H1 (cell line): ENCODE measurements at regions not wholly inside any gene's neighbourhood (a gene's known extent, or its start where the extent isn't known, plus 50 kb on each side); places are given as distances from the start of the nearest gene placed in this dataset.

Source experiments
- CTCF ChIA-PET: fragments of 300-600 bp; sonication (Branson Sonifier 250); formaldehyde crosslinking; loops from one replicate; lab custom pipeline; 2021; ENCODE audit not compliant: partially characterized antibody; lab: Charles Lee
- POLR2A ChIA-PET: fragments of 300-600 bp; sonication (Branson Sonifier 250); formaldehyde crosslinking; loops from one replicate; lab custom pipeline; 2021; ENCODE audit warnings: inconsistent platforms; ENCODE audit not compliant: partially characterized antibody; lab: Charles Lee
- DNase-seq, 2 experiments: peaks; one replicate each; pipeline versions ENCODE4 v3.0.0 to v3.0.0-alpha.2; 2010 to 2022; ENCODE audit warnings: low spot score in 2 of 2, low read depth in 1 of 2, mixed read lengths in 1 of 2
- FAIRE-seq: peaks from 2 replicates; lab custom pipeline; 2011; peaks lifted over from hg19 to GRCh38; lab: Jason Lieb, UNC
- H2AFZ ChIP-seq: 2 replicates; pipeline ENCODE4 v1.8.1; 2012; ENCODE audit warnings: low read length, inconsistent platforms
- H2AK5ac ChIP-seq: 2 replicates; pipeline ENCODE4 v1.6.1; 2013; ENCODE audit warnings: low read depth, low read length
- H2BK120ac ChIP-seq: replicated peaks from 2 replicates; pipeline ENCODE3; 2013; ENCODE audit warnings: low read depth, low read length, inconsistent platforms
- H2BK12ac ChIP-seq: 2 replicates; pipeline ENCODE4 v1.6.1; 2013; ENCODE audit warnings: low read depth, low read length
- H2BK15ac ChIP-seq: 2 replicates; pipeline ENCODE4 v1.6.1; 2013; ENCODE audit warnings: low read length
- H2BK20ac ChIP-seq: 2 replicates; pipeline ENCODE4 v1.6.1; 2013; ENCODE audit warnings: low read length
- H2BK5ac ChIP-seq: 2 replicates; pipeline ENCODE4 v1.6.1; 2013; ENCODE audit warnings: low read depth, low read length
- H3K14ac ChIP-seq: 2 replicates; pipeline ENCODE4 v1.6.1; 2013; ENCODE audit warnings: inconsistent platforms; ENCODE audit not compliant: insufficient read length
- H3K18ac ChIP-seq: 2 replicates; pipeline ENCODE4 v1.6.1; 2013; ENCODE audit warnings: low read length; ENCODE audit errors: extremely low read depth
- H3K23ac ChIP-seq: 2 replicates; pipeline ENCODE4 v1.6.1; 2013; ENCODE audit warnings: inconsistent platforms; ENCODE audit not compliant: insufficient read length
- H3K23me2 ChIP-seq: 2 replicates; pipeline ENCODE4 v1.6.1; 2013; ENCODE audit warnings: low read depth, low read length
- H3K27ac ChIP-seq: 2 replicates; pipeline ENCODE4 v1.6.1; 2011; ENCODE audit warnings: low read depth, low read length, inconsistent platforms
- H3K27me3 ChIP-seq, 4 experiments: replicated peaks in 1 of 4; 1 replicate in 1 of 4; 2 replicates in 3 of 4; pipeline versions ENCODE4 v1.6.1 to v1.8.1; 2011 to 2013; ENCODE audit warnings: low read length in 3 of 4, mild to moderate bottlenecking in 3 of 4, inconsistent platforms in 2 of 4, mixed read lengths in 2 of 4, moderate library complexity in 1 of 4; ENCODE audit not compliant: control insufficient read depth in 3 of 4, insufficient read depth in 3 of 4; ENCODE audit errors: extremely low read depth in 1 of 4
- H3K36me3 ChIP-seq, 4 experiments: 2 replicates each; pipeline versions ENCODE4 v1.6.1 to v1.8.1; 2011 to 2013; ENCODE audit warnings: mild to moderate bottlenecking in 4 of 4, low read length in 3 of 4, moderate library complexity in 2 of 4, control low read depth in 1 of 4, inconsistent platforms in 1 of 4; ENCODE audit not compliant: insufficient read depth in 4 of 4, control insufficient read depth in 2 of 4
- H3K4ac ChIP-seq: replicated peaks from 2 replicates; pipeline ENCODE3; 2013; ENCODE audit warnings: low read length, low read depth, mixed read lengths, inconsistent platforms; ENCODE audit not compliant: insufficient read length
- H3K4me1 ChIP-seq, 4 experiments: replicated peaks in 1 of 4; 1 replicate in 1 of 4; 2 replicates in 3 of 4; pipeline versions ENCODE4 v1.6.1 to v1.8.1; 2011 to 2013; ENCODE audit warnings: low read length in 3 of 4, inconsistent platforms in 2 of 4, mixed read lengths in 1 of 4; ENCODE audit not compliant: insufficient read depth in 4 of 4, control insufficient read depth in 3 of 4
- H3K4me2 ChIP-seq, 2 experiments: 2 replicates each; pipeline versions ENCODE4 v1.6.1 to v1.8.1; 2011 to 2013; ENCODE audit warnings: low read depth in 2 of 2, low read length in 2 of 2, control low read depth in 1 of 2, inconsistent platforms in 1 of 2, mild to moderate bottlenecking in 1 of 2; ENCODE audit not compliant: insufficient read depth in 1 of 2
- H3K4me3 ChIP-seq, 4 experiments: fragments of 200-600, 300-600 bp in 1 of 4; sonication (generic), shearing (Covaris generic), sonication (Bioruptor Twin) in 1 of 4; 2 replicates each; pipeline versions ENCODE4 v1.5.1 to v1.8.1; 2011 to 2016; ENCODE audit warnings: low read length in 4 of 4, low read depth in 3 of 4, control low read depth in 2 of 4, inconsistent platforms in 2 of 4, mild to moderate bottlenecking in 2 of 4, mixed read lengths in 1 of 4, moderate library complexity in 1 of 4; ENCODE audit not compliant: insufficient read depth in 2 of 4; ENCODE audit errors: extremely low read depth in 1 of 4
- H3K56ac ChIP-seq: replicated peaks from 2 replicates; pipeline ENCODE3; 2013; ENCODE audit warnings: low read depth, mild to moderate bottlenecking, mixed read lengths, low read length, inconsistent platforms; ENCODE audit not compliant: insufficient read length
- H3K79me1 ChIP-seq: 2 replicates; pipeline ENCODE4 v1.6.1; 2013; ENCODE audit warnings: low read depth, low read length, control low read depth
- H3K79me2 ChIP-seq, 2 experiments: 2 replicates each; pipeline versions ENCODE4 v1.6.1 to v1.8.1; 2012 to 2013; ENCODE audit warnings: low read length in 2 of 2, mild to moderate bottlenecking in 2 of 2, inconsistent platforms in 1 of 2; ENCODE audit not compliant: insufficient read depth in 2 of 2, control insufficient read depth in 1 of 2
- H3K9ac ChIP-seq, 4 experiments: replicated peaks in 1 of 4; 1 replicate in 1 of 4; 2 replicates in 3 of 4; pipeline versions ENCODE4 v1.6.1 to v1.8.1; 2011 to 2013; ENCODE audit warnings: low read depth in 3 of 4, low read length in 3 of 4, control low read depth in 2 of 4, mild to moderate bottlenecking in 2 of 4, moderate library complexity in 2 of 4, inconsistent platforms in 1 of 4; ENCODE audit errors: extremely low read depth in 1 of 4
- H3K9me3 ChIP-seq, 2 experiments: 2 replicates each; pipeline versions ENCODE4 v1.6.1 to v1.8.1; 2012 to 2013; ENCODE audit warnings: mild to moderate bottlenecking in 2 of 2, moderate library complexity in 2 of 2, control low read depth in 1 of 2, inconsistent platforms in 1 of 2, low read depth in 1 of 2, low read length in 1 of 2, mixed read lengths in 1 of 2; ENCODE audit not compliant: insufficient read depth in 2 of 2
- H4K20me1 ChIP-seq, 2 experiments: replicated peaks in 1 of 2; 2 replicates each; pipeline versions ENCODE3 to v1.8.1; 2011 to 2013; ENCODE audit warnings: inconsistent platforms in 2 of 2, low read length in 2 of 2, mild to moderate bottlenecking in 1 of 2; ENCODE audit not compliant: insufficient read depth in 2 of 2, control insufficient read depth in 1 of 2
- H4K5ac ChIP-seq: 2 replicates; pipeline ENCODE4 v1.6.1; 2013; ENCODE audit warnings: low read length, low read depth, mixed read lengths, inconsistent platforms; ENCODE audit not compliant: insufficient read length
- H4K8ac ChIP-seq: 2 replicates; pipeline ENCODE4 v1.8.0; 2013; ENCODE audit warnings: mild to moderate bottlenecking, moderate library complexity, low read length, inconsistent platforms; ENCODE audit not compliant: insufficient read depth; ENCODE audit errors: extremely low read depth
- H4K91ac ChIP-seq: replicated peaks from 2 replicates; pipeline ENCODE3; 2013; ENCODE audit warnings: low read length, mixed read lengths, inconsistent platforms; ENCODE audit not compliant: insufficient read length
- EP300 ChIP-seq, 2 experiments: IDR thresholded peaks; 1 replicate in 1 of 2; 2 replicates in 1 of 2; pipeline ENCODE4 v1.6.1; 2011 to 2012; ENCODE audit warnings: low read depth in 2 of 2, low read length in 2 of 2, mild to moderate bottlenecking in 2 of 2, borderline replicate concordance in 1 of 2, inconsistent platforms in 1 of 2, moderate library complexity in 1 of 2
- HDAC6 ChIP-seq: IDR thresholded peaks from one replicate; pipeline ENCODE4 v1.7.1; 2012; ENCODE audit warnings: low read depth, mild to moderate bottlenecking, inconsistent platforms, low read length, moderate library complexity
- KDM1A ChIP-seq: fragments of 200-600, 300-600 bp; sonication (generic); IDR thresholded peaks from 2 replicates; pipeline ENCODE4 v1.7.1; 2016; ENCODE audit warnings: mild to moderate bottlenecking, low read length, borderline replicate concordance
- MAFK ChIP-seq: IDR thresholded peaks from 2 replicates; pipeline ENCODE4 v1.6.1; 2012; ENCODE audit warnings: low read depth, mild to moderate bottlenecking, improper control_type of control experiment, low read length
- NANOG ChIP-seq: IDR thresholded peaks from 2 replicates; pipeline ENCODE4 v1.6.1; 2011; ENCODE audit warnings: low read length, low read depth, mild to moderate bottlenecking, inconsistent platforms; ENCODE audit not compliant: insufficient read depth, poor library complexity, severe bottlenecking
- PHF8 ChIP-seq: fragments of 200-600 bp; sonication (generic); conservative IDR thresholded peaks from 2 replicates; pipeline ENCODE4 v1.7.1; 2012; ENCODE audit warnings: low read depth, mild to moderate bottlenecking, inconsistent platforms, low read length, moderate library complexity
- POLR2AphosphoS5 ChIP-seq: IDR thresholded peaks from 2 replicates; pipeline ENCODE4 v1.6.1; 2011; ENCODE audit warnings: low read depth, low read length
- RBBP5 ChIP-seq: IDR thresholded peaks from 2 replicates; pipeline ENCODE4 v1.7.1; 2012; ENCODE audit warnings: low read depth, mild to moderate bottlenecking, inconsistent platforms, low read length, moderate library complexity, borderline replicate concordance
- RXRA ChIP-seq: IDR thresholded peaks from 2 replicates; pipeline ENCODE4 v1.6.1; 2011; ENCODE audit warnings: low read depth, mild to moderate bottlenecking, low read length, moderate library complexity; ENCODE audit not compliant: insufficient read depth
- SIN3A ChIP-seq, 2 experiments: IDR thresholded peaks in 1 of 2; conservative IDR thresholded peaks in 1 of 2; 2 replicates each; pipeline ENCODE4 v1.6.1; 2011 to 2012; ENCODE audit warnings: low read length in 2 of 2, improper control_type of control experiment in 1 of 2, low read depth in 1 of 2, mild to moderate bottlenecking in 1 of 2
- SIX5 ChIP-seq: IDR thresholded peaks from 2 replicates; pipeline ENCODE4 v1.6.1; 2011; ENCODE audit warnings: mild to moderate bottlenecking, low read depth, low read length
- TCF12 ChIP-seq: IDR thresholded peaks from 2 replicates; pipeline ENCODE4 v1.6.1; 2011; ENCODE audit warnings: low read depth, mild to moderate bottlenecking, low read length
- YY1 ChIP-seq: IDR thresholded peaks from 2 replicates; pipeline ENCODE4 v1.6.1; 2011; ENCODE audit warnings: low read depth, mild to moderate bottlenecking, low read length
- WGBS, 2 experiments: shearing (Covaris generic) in 1 of 2; methylation state at CpG; one replicate each; pipeline versions ENCODE4 v1.1.6 to v1.1.7; 2013 to 2015; ENCODE audit warnings: low lambda C conversion rate in 2 of 2, mixed read lengths in 2 of 2, inconsistent platforms in 1 of 2, low coverage in 1 of 2, missing lambda C conversion rate in 1 of 2; ENCODE audit not compliant: insufficient replicate concordance in 2 of 2, insufficient coverage in 1 of 2, insufficient read length in 1 of 2; ENCODE audit errors: extremely low coverage in 1 of 2, missing lambda C conversion rate in 1 of 2; 5-methylcytosine and 5-hydroxymethylcytosine counted together
- TF ChIP-seq, protein P1 (sequence below): IDR thresholded peaks from 2 replicates; pipeline ENCODE4 v1.6.1; 2011; ENCODE audit warnings: low read depth, mild to moderate bottlenecking, low read length; ENCODE audit not compliant: insufficient read depth

DNA sequence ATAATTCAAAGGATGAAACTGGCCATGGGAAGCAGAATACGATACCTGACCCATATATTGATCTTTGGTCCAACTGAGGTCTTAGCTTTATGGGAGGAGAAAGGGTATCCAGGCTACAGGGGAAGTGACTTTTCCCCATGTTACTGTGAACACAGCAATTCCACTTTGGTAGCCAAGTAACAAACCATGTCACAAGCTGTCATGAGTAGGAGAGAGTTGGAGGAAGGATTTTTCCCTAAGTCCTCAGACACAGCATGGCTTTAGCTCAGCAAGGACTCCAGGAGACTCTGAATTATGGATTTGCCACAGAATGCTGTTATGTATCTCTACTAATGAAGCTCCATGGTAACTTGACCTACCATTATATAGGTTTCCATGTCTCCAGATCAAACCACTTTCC lies 56.5 kb upstream of the GNAO1 start:
- Histone ChIP-seq H3K79me1 (no peaks in the 10 kb centered on the region), H3K27ac (no peak overlapping the region), H2BK120ac (no peak overlapping the region), H2AFZ (peak overlapping the region; percentile 23; the same call in 1 of the 2 replicates), H3K9me3 (no peaks in the 10 kb centered on the region), H3K9ac (no peak overlapping the region), H3K14ac (no peak overlapping the region), H3K36me3 (no peaks in the 10 kb centered on the region), H4K5ac (no peak overlapping the region), H3K23ac (no peak overlapping the region), H3K27me3 (no peaks in the 10 kb centered on the region), H3K4me2 (no peak overlapping the region), H2BK20ac (no peak overlapping the region), H3K4ac (no peak overlapping the region), H4K20me1 (no peaks in the 10 kb centered on the region), H3K4me3 (no peak overlapping the region), H2AK5ac (no peak overlapping the region), H3K56ac (no peak overlapping the region), H2BK12ac (no peak overlapping the region), H2BK5ac (no peak overlapping the region), H3K79me2 (no peaks in the 10 kb centered on the region), H2BK15ac (no peak overlapping the region), H4K8ac (no peak overlapping the region), H4K91ac (no peak overlapping the region), H3K18ac (no peak overlapping the region), H3K4me1 (no peaks in the 10 kb centered on the region), H3K23me2 (no peaks in the 10 kb centered on the region)
- no peak for FAIRE-seq
- CTCF ChIA-PET: interaction anchor here (0.9 to 1.2 kb wide), 3 partner anchors 12 to 51 kb away, joined by 3 read pairs; no protein-coding TSS in a partner anchor
- no peak for DNase-seq
- 86% methylated on average over 1 of the region's 1 CpG; no CpG with 5 or more reads in 1 of the 2 experiments for WGBS, 2 experiments
- POLR2A ChIA-PET: no interaction called here
- TF ChIP-seq YY1: no peak
- TF ChIP-seq HDAC6: no peak
- no peak for TF ChIP-seq RXRA
- TF ChIP-seq, protein P1, sequence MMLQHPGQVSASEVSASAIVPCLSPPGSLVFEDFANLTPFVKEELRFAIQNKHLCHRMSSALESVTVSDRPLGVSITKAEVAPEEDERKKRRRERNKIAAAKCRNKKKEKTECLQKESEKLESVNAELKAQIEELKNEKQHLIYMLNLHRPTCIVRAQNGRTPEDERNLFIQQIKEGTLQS: no peak
- TF ChIP-seq TCF12: no peak
- no peak for TF ChIP-seq POLR2AphosphoS5
- TF ChIP-seq KDM1A: no peak
- TF ChIP-seq RBBP5: no peak
- no peak for TF ChIP-seq EP300 (IDR thresholded peaks at IDR 0.05; ENCODE audit: borderline replicate concordance in 1 of 2, low read depth in 2 of 2, low read length in 2 of 2)
- TF ChIP-seq SIX5: no peak
- TF ChIP-seq MAFK: no peak
- no peak for TF ChIP-seq NANOG
- no peak for TF ChIP-seq SIN3A (conservative IDR thresholded peaks at IDR 0.05 in 1 of 2, IDR thresholded peaks at IDR 0.05 in 1 of 2; ENCODE audit: low read depth in 1 of 2, low read length in 2 of 2)
- no peak for TF ChIP-seq PHF8
